RCC 7860 (cell line): ENCODE measurements at regions not wholly inside any gene's neighbourhood (a gene's known extent, or its start where the extent isn't known, plus 50 kb on each side); places are given as distances from the start of the nearest gene placed in this dataset.
"Not testable (repeated sequence)": the region's sequence is repeated elsewhere in the genome, so short reads cannot be mapped to it uniquely, and the experiment has no call there.

Experiments used
- DNase-seq: peaks from one replicate; pipeline ENCODE4 v3.0.0-alpha.2; 2015; ENCODE audit warnings: low spot score
- FAIRE-seq: peaks from 2 replicates; lab custom pipeline; 2012; peaks lifted over from hg19 to GRCh38; lab: Jason Lieb, UNC

- no peak for FAIRE-seq
- DNase-seq = peak; percentile 56
These were observed 52.9 kb upstream of the FRAS1 start for GRCh38 chr4:78004270-78004669.

DNA sequence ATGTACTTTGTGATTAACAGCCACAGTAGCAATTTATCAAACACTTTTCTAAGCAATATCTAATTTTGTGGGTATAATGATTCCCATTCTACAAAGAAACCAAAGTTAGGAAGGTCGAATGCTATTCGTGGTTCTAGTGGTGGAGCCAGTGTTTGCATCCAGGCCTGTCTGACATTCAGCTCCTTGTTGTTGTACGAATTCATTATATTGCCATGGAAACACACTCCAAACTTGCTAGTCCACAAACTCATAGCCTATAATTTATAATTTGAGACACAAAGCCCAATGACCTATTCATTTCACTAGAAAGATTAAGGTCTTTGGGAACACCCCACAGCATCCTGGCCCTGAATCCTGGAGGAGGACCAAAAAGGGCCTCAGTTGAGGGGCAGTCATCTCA lies 52.0 kb upstream of the FRAS1 start:
- FAIRE-seq (no peak), DNase-seq (no peak)

DNA sequence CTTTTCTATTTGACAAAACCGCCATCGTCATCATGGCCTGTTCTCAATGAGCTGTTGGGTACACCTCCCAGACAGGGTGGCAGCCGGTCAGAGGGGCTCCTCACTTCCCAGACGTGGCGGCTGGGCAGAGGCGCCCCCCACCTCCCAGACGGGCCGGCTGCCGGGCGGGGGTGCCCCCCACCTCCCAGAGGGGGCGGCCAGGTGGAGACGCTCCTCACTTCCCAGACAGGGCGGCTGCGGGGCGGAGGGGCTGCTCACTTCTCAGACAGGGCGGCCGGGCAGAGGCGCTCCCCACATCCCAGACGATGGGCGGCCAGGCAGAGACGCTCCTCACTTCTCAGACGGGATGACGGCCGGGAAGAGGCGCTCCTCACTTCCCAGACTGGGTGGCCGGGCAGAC lies 50.1 kb upstream of the FRAS1 start:
- not testable (repeated sequence) for FAIRE-seq, DNase-seq
